Kidney (tissue), 13 donors: ENCODE measurements at regions not wholly inside any gene's neighbourhood (a gene's known extent, or its start where the extent isn't known, plus 50 kb on each side); places are given as distances from the start of the nearest gene placed in this dataset.
"Not testable (repeated sequence)": the region's sequence is repeated elsewhere in the genome, so short reads cannot be mapped to it uniquely, and the experiment has no call there.

Experiments used
- DNase-seq, 5 donors: peaks; one replicate each; pipeline ENCODE4 v3.0.0-alpha.2; 2013 to 2020
- FAIRE-seq: peaks from 2 replicates; lab custom pipeline; 2012; peaks lifted over from hg19 to GRCh38; lab: Jason Lieb, UNC
- H3K27ac ChIP-seq, 2 donors: one replicate each; pipeline ENCODE4 v1.7.0; 2013; ENCODE audit warnings: low read depth in 2 of 2, low read length in 2 of 2, inconsistent platforms in 1 of 2
- H3K27me3 ChIP-seq: one replicate; pipeline ENCODE4 v1.7.1; 2013; ENCODE audit warnings: low read length, inconsistent platforms; ENCODE audit not compliant: control insufficient read depth, insufficient read depth
- H3K36me3 ChIP-seq, 3 donors: one replicate each; pipeline versions ENCODE4 v1.7.0 to v1.7.1; 2013; ENCODE audit warnings: low read length in 3 of 3, control low read depth in 1 of 3, inconsistent platforms in 1 of 3; ENCODE audit not compliant: insufficient read depth in 3 of 3, control insufficient read depth in 2 of 3
- H3K4me1 ChIP-seq, 3 donors: one replicate each; pipeline versions ENCODE4 v1.7.0 to v1.7.1; 2013; ENCODE audit warnings: low read length in 3 of 3, inconsistent platforms in 1 of 3, low read depth in 1 of 3; ENCODE audit not compliant: control insufficient read depth in 2 of 3, insufficient read depth in 2 of 3
- H3K4me3 ChIP-seq, 3 donors: one replicate each; pipeline versions ENCODE4 v1.7.0 to v1.8.1; 2013; ENCODE audit warnings: low read length in 3 of 3, control low read depth in 1 of 3, inconsistent platforms in 1 of 3
- H3K9ac ChIP-seq, 3 donors: one replicate each; pipeline versions ENCODE4 v1.7.0 to v1.7.1; 2013; ENCODE audit warnings: low read length in 3 of 3, control low read depth in 1 of 3, inconsistent platforms in 1 of 3
- H3K9me3 ChIP-seq, 3 donors: one replicate each; pipeline versions ENCODE4 v1.7.0 to v1.7.1; 2013; ENCODE audit warnings: low read length in 3 of 3, control low read depth in 1 of 3, inconsistent platforms in 1 of 3; ENCODE audit not compliant: control insufficient read depth in 2 of 3, insufficient read depth in 1 of 3
- intact Hi-C: fragments of 100-400 bp; cut with DNase I; formaldehyde crosslinking; loops from one replicate; pipeline ENCODE4 v1.11.1; 2022
- TF ChIP-seq, protein P1 (sequence below): IDR thresholded peaks from 3 replicates; pipeline ENCODE4 v1.5.1; 2012; ENCODE audit warnings: mild to moderate bottlenecking, moderate library complexity, borderline replicate concordance; ENCODE audit not compliant: insufficient read depth; ENCODE audit errors: extremely low read depth
- donor health status: control.
- donor health status: control.
- donor health status: control.
- donor health status: control.
- donor health status: control.
- donor health status: DM: yes; HTN: yes; CAD: no.
- donor health status: Normal renal cell carcinoma (clear cell type).

DNA sequence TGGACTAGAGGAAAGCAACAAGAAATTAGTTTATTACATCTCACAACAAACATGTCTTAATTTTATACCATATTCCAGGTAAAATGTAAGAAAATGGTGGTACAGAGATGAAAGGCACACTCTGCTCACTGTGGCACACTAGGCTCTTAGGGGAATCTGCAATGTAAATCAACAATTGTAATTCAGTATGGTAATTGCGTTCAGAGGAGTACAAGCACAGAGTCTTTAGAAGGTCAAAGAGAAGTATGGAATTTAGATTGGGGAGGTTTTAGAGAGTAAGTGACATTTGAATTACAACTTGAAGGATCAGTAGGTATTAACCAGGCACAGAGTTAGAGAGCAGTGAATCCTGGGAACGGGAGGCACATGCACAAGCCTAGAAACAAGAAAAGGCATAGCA, 694.0 kb upstream of the USP15 start:
- FAIRE-seq (no peak), DNase-seq (no peak)
- Histone ChIP-seq H3K9ac (no peak overlapping the region), H3K4me1 (no peaks in the 10 kb centered on the region), H3K36me3 (no peaks in the 10 kb centered on the region), H3K27ac (no peak overlapping the region), H3K27me3 (no peaks in the 10 kb centered on the region), H3K4me3 (no peak overlapping the region), H3K9me3 (no peaks in the 10 kb centered on the region)
- intact Hi-C loops = no loop called here
- TF ChIP-seq, protein P1, sequence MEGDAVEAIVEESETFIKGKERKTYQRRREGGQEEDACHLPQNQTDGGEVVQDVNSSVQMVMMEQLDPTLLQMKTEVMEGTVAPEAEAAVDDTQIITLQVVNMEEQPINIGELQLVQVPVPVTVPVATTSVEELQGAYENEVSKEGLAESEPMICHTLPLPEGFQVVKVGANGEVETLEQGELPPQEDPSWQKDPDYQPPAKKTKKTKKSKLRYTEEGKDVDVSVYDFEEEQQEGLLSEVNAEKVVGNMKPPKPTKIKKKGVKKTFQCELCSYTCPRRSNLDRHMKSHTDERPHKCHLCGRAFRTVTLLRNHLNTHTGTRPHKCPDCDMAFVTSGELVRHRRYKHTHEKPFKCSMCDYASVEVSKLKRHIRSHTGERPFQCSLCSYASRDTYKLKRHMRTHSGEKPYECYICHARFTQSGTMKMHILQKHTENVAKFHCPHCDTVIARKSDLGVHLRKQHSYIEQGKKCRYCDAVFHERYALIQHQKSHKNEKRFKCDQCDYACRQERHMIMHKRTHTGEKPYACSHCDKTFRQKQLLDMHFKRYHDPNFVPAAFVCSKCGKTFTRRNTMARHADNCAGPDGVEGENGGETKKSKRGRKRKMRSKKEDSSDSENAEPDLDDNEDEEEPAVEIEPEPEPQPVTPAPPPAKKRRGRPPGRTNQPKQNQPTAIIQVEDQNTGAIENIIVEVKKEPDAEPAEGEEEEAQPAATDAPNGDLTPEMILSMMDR = no peak

DNA sequence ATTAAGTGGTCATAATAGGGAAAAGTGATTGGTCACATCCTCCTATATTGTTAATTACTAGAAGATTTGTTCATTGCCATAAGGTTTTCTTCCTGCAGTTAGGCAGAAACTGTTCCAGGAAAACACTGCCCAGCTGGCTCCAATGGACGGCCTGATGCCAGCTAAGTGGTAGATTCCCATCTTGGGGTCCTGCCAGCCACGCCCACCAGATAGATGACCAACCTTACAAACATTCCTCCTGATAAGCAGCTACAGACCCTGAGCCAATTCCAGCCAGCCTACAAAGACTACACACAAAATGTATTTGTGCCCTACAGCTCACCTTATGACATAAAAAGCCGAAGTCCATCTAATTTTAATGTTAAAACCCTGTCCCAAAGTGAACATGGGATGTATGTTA, 685.9 kb upstream of the USP15 start:
- Histone ChIP-seq H3K27me3 (no peaks in the 10 kb centered on the region), H3K4me3 (no peak overlapping the region), H3K9me3 (no peaks in the 10 kb centered on the region), H3K4me1 (no peaks in the 10 kb centered on the region), H3K36me3 (no peaks in the 10 kb centered on the region), H3K27ac (no peak overlapping the region), H3K9ac (no peak overlapping the region)
- no peak for FAIRE-seq
- intact Hi-C loops = no loop called here
- TF ChIP-seq, protein P1 = no peak
- no peak for DNase-seq

DNA sequence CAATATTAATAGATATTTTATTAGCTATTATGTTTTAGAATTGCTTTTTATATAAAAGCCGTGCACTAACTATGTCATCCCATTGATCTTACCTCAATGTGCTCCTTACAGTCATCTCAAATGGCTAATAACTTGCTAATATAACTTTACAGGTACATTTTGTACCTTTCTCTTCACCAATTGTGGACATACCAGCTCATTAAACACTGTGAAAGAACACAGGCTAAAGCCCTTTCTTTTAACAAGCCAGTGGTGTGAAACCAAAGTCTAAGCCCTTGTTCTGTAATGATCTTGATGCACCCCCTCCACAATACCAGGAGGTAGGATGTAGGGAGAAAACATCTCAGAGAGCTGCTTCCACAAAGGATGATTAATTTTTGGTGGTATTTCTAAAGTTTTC, 675.3 kb upstream of the USP15 start:
- no peak overlapping the region for H3K4me3 ChIP-seq
- TF ChIP-seq, protein P1 = no peak
- intact Hi-C loops = no loop called here
- no peaks in the 10 kb centered on the region for H3K4me1 ChIP-seq
- H3K27ac ChIP-seq = no peak overlapping the region
- no peak overlapping the region for H3K9ac ChIP-seq
- H3K27me3 ChIP-seq = no peaks in the 10 kb centered on the region
- FAIRE-seq = no peak
- H3K36me3 ChIP-seq = no peaks in the 10 kb centered on the region
- DNase-seq = no peak
- H3K9me3 ChIP-seq = no peaks in the 10 kb centered on the region

DNA sequence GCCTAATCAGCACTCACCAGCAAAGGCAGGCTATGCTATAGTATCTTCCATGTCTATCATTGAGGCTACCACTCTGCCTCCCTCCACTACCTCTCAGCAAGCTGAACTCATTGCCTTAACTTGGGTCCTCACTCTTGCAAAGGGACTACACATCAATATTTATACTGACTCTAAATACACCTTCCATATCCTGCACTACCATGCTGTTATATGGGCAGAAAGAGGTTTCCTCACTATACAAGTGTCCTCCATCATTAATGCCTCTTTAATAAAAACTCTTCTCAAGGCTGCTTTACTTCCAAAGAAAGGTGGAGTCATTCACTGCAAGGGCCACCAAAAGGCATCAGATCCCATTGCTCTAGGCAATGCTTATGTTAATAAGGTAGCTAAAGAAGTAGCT, 669.3 kb upstream of the USP15 start:
- H3K4me1 ChIP-seq, H3K27ac ChIP-seq, H3K9ac ChIP-seq, H3K4me3 ChIP-seq, FAIRE-seq, intact Hi-C loops, H3K36me3 ChIP-seq, H3K27me3 ChIP-seq, H3K9me3 ChIP-seq, DNase-seq: not testable (repeated sequence)
